ENCODE measurements at regions not wholly inside any gene's neighbourhood (a gene's known extent, or its start where the extent isn't known, plus 50 kb on each side); places are given as distances from the start of the nearest gene placed in this dataset.

GRCh38 chr4:136562834-136563233 lies 969.5 kb downstream of the PCDH18 start:
- no peaks in the 10 kb centered on the region for H3K9me3 ChIP-seq (ENCODE audit: control insufficient read depth, insufficient read depth, low read length)

GRCh38 chr4:136558940-136559494 lies 973.3 kb downstream of the PCDH18 start:
- no peaks in the 10 kb centered on the region for H3K9me3 ChIP-seq (ENCODE audit: control insufficient read depth, insufficient read depth, low read length)
- no peaks in the 10 kb centered on the region for H3K36me3 ChIP-seq (ENCODE audit: control insufficient read depth, insufficient read depth, low read length)
- ATAC-seq: no peak
- Mint-ChIP-seq H3K4me1 (no peaks in the 10 kb centered on the region), H3K27ac (no peak overlapping the region), H3K4me3 (no peak overlapping the region), H3K9me3 (peaks cover 0 to 7% of the 10 kb centered on the region in 2 donors), H3K36me3 (no peaks in the 10 kb centered on the region), H3K27me3 (ENCODE audit: low read depth in 2 of 2) (no peaks in the 10 kb centered on the region)
- no peak for DNase-seq
- TF ChIP-seq, protein P1, sequence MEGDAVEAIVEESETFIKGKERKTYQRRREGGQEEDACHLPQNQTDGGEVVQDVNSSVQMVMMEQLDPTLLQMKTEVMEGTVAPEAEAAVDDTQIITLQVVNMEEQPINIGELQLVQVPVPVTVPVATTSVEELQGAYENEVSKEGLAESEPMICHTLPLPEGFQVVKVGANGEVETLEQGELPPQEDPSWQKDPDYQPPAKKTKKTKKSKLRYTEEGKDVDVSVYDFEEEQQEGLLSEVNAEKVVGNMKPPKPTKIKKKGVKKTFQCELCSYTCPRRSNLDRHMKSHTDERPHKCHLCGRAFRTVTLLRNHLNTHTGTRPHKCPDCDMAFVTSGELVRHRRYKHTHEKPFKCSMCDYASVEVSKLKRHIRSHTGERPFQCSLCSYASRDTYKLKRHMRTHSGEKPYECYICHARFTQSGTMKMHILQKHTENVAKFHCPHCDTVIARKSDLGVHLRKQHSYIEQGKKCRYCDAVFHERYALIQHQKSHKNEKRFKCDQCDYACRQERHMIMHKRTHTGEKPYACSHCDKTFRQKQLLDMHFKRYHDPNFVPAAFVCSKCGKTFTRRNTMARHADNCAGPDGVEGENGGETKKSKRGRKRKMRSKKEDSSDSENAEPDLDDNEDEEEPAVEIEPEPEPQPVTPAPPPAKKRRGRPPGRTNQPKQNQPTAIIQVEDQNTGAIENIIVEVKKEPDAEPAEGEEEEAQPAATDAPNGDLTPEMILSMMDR (IDR thresholded peaks at IDR 0.05): no peak
- H3K27me3 ChIP-seq (ENCODE audit: control insufficient read depth, insufficient read depth, low read length): no peaks in the 10 kb centered on the region
- H3K27ac ChIP-seq (ENCODE audit: low read length): no peak overlapping the region
- no peak overlapping the region for H3K4me3 ChIP-seq (ENCODE audit: low read length)
- intact Hi-C loops (cut with micrococcal nuclease): no loop called here
- WGBS (ENCODE audit: insufficient coverage): 91% methylated on average over 4 of the region's 4 CpGs
- no peaks in the 10 kb centered on the region for H3K4me1 ChIP-seq (ENCODE audit: control insufficient read depth, insufficient read depth, low read length)

More at GRCh38 chr4:136562834-136563233, 969.5 kb downstream of the PCDH18 start:
- intact Hi-C loops (cut with micrococcal nuclease): no loop called here
- no peaks in the 10 kb centered on the region for H3K4me1 ChIP-seq (ENCODE audit: control insufficient read depth, insufficient read depth, low read length)
- TF ChIP-seq, protein P1 (IDR thresholded peaks at IDR 0.05): no peak
- Mint-ChIP-seq H3K27me3 (ENCODE audit: low read depth in 2 of 2) (no peaks in the 10 kb centered on the region), H3K4me1 (no peaks in the 10 kb centered on the region), H3K36me3 (no peaks in the 10 kb centered on the region), H3K4me3 (no peak overlapping the region), H3K9me3 (peaks cover 0 to 9% of the 10 kb centered on the region in 2 donors), H3K27ac (no peak overlapping the region)
- WGBS (ENCODE audit: insufficient coverage): no CpG with 5 or more reads among the region's 1 CpG
- no peak for ATAC-seq
- H3K27ac ChIP-seq (ENCODE audit: low read length): no peak overlapping the region
- no peak overlapping the region for H3K4me3 ChIP-seq (ENCODE audit: low read length)
- H3K27me3 ChIP-seq (ENCODE audit: control insufficient read depth, insufficient read depth, low read length): no peaks in the 10 kb centered on the region
- H3K36me3 ChIP-seq (ENCODE audit: control insufficient read depth, insufficient read depth, low read length): no peaks in the 10 kb centered on the region
- no peak for DNase-seq

- Histone ChIP-seq H3K27me3 (ENCODE audit: control insufficient read depth, insufficient read depth, low read length) (no peaks in the 10 kb centered on the region), H3K27ac (ENCODE audit: low read length) (no peak overlapping the region), H3K9me3 (ENCODE audit: control insufficient read depth, insufficient read depth, low read length) (no peaks in the 10 kb centered on the region), H3K4me3 (ENCODE audit: low read length) (no peak overlapping the region), H3K4me1 (ENCODE audit: control insufficient read depth, insufficient read depth, low read length) (no peaks in the 10 kb centered on the region), H3K36me3 (ENCODE audit: control insufficient read depth, insufficient read depth, low read length) (no peaks in the 10 kb centered on the region)
- TF ChIP-seq, protein P1 (IDR thresholded peaks at IDR 0.05): no peak
- intact Hi-C loops (cut with micrococcal nuclease): no loop called here
- H3K27ac Mint-ChIP-seq: no peak overlapping the region
- H3K27me3 Mint-ChIP-seq (ENCODE audit: low read depth in 2 of 2): no peaks in the 10 kb centered on the region
- peaks cover 0 to 5% of the 10 kb centered on the region in 2 donors for H3K9me3 Mint-ChIP-seq
- H3K4me3 Mint-ChIP-seq: no peak overlapping the region
- no peaks in the 10 kb centered on the region for H3K4me1 Mint-ChIP-seq
- no peaks in the 10 kb centered on the region for H3K36me3 Mint-ChIP-seq
- no peak for DNase-seq
- ATAC-seq: no peak
- 60% methylated on average over 4 of the region's 4 CpGs for WGBS (ENCODE audit: insufficient coverage)
Observed at GRCh38 chr4:136557396-136557795, 974.9 kb downstream of the PCDH18 start.

GRCh38 chr4:136554033-136554432 lies 978.3 kb downstream of the PCDH18 start:
- H3K9me3 Mint-ChIP-seq: peaks cover 0 to 5% of the 10 kb centered on the region in 2 donors
- no peak overlapping the region for H3K4me3 Mint-ChIP-seq
- DNase-seq (no peak), ATAC-seq (no peak)
- H3K36me3 Mint-ChIP-seq: no peaks in the 10 kb centered on the region
- no peak overlapping the region for H3K27ac ChIP-seq (ENCODE audit: low read length)
- no peaks in the 10 kb centered on the region for H3K27me3 ChIP-seq (ENCODE audit: control insufficient read depth, insufficient read depth, low read length)
- H3K27me3 Mint-ChIP-seq (ENCODE audit: low read depth in 2 of 2): no peaks in the 10 kb centered on the region
- H3K9me3 ChIP-seq (ENCODE audit: control insufficient read depth, insufficient read depth, low read length): no peaks in the 10 kb centered on the region
- no peaks in the 10 kb centered on the region for H3K4me1 ChIP-seq (ENCODE audit: control insufficient read depth, insufficient read depth, low read length)
- H3K4me3 ChIP-seq (ENCODE audit: low read length): no peak overlapping the region
- intact Hi-C loops (cut with micrococcal nuclease): no loop called here
- TF ChIP-seq, protein P1 (IDR thresholded peaks at IDR 0.05): no peak
- no peaks in the 10 kb centered on the region for H3K36me3 ChIP-seq (ENCODE audit: control insufficient read depth, insufficient read depth, low read length)
- H3K4me1 Mint-ChIP-seq: no peaks in the 10 kb centered on the region
- H3K27ac Mint-ChIP-seq: no peak overlapping the region

Data from natural killer cell (primary cell).